Neural crest cell (in vitro differentiated cells): ENCODE measurements at regions not wholly inside any gene's neighbourhood (a gene's known extent, or its start where the extent isn't known, plus 50 kb on each side); places are given as distances from the start of the nearest gene placed in this dataset.

Experiments used
- DNase-seq: peaks from one replicate; pipeline ENCODE4 v3.0.0; 2021; ENCODE audit warnings: low read depth, mixed read lengths, low spot score
- H3K27ac Mint-ChIP-seq: one replicate; pipeline ENCODE4 v1.8.0; 2021; ENCODE audit warnings: mild to moderate bottlenecking, mixed read lengths; ENCODE audit not compliant: unreplicated experiment
- H3K27me3 Mint-ChIP-seq: 2 replicates; pipeline ENCODE4 v1.8.0; 2021; ENCODE audit warnings: low read depth, mild to moderate bottlenecking, mixed read lengths
- H3K36me3 Mint-ChIP-seq: 2 replicates; pipeline ENCODE4 v1.8.0; 2021; ENCODE audit warnings: low read depth, mild to moderate bottlenecking, mixed read lengths
- H3K4me1 Mint-ChIP-seq: 2 replicates; pipeline ENCODE4 v1.8.0; 2021; ENCODE audit warnings: mixed read lengths
- H3K4me3 Mint-ChIP-seq: one replicate; pipeline ENCODE4 v1.8.0; 2021; ENCODE audit warnings: mild to moderate bottlenecking, mixed read lengths
- H3K9me3 Mint-ChIP-seq: 2 replicates; pipeline ENCODE4 v1.8.0; 2021; ENCODE audit warnings: mixed read lengths
- TF ChIP-seq, protein P1 (sequence below): fragments of 200-600 bp; sonication (generic); conservative IDR thresholded peaks from 2 replicates; pipeline ENCODE4 v1.5.0; 2021; ENCODE audit warnings: antibody characterized with exemption, mild to moderate bottlenecking

DNA sequence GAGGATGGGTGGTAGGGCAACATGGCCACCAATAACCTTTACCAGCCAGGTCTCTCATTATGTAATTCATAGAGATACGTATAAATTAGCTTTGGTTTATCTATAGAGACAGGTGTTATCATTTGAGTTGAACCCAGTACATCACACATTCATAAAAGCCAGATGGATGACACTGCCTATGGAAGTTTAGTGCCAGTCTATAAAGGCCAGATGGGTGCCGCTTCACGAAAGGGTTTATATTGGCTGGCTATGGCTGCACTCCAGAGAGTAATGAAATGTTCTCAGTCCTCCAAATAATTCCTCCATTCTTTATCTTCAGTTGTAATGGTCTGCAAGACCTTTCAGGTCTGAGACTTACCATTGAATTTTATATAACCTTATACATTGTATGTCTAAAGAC lies 331.9 kb upstream of the NR3C2 start:
- DNase-seq, result no peak
- H3K36me3 Mint-ChIP-seq, result no peaks in the 10 kb centered on the region
- H3K27ac Mint-ChIP-seq, result no peak overlapping the region
- no peaks in the 10 kb centered on the region for H3K9me3 Mint-ChIP-seq
- H3K4me1 Mint-ChIP-seq, result no peaks in the 10 kb centered on the region
- TF ChIP-seq, protein P1, sequence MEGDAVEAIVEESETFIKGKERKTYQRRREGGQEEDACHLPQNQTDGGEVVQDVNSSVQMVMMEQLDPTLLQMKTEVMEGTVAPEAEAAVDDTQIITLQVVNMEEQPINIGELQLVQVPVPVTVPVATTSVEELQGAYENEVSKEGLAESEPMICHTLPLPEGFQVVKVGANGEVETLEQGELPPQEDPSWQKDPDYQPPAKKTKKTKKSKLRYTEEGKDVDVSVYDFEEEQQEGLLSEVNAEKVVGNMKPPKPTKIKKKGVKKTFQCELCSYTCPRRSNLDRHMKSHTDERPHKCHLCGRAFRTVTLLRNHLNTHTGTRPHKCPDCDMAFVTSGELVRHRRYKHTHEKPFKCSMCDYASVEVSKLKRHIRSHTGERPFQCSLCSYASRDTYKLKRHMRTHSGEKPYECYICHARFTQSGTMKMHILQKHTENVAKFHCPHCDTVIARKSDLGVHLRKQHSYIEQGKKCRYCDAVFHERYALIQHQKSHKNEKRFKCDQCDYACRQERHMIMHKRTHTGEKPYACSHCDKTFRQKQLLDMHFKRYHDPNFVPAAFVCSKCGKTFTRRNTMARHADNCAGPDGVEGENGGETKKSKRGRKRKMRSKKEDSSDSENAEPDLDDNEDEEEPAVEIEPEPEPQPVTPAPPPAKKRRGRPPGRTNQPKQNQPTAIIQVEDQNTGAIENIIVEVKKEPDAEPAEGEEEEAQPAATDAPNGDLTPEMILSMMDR, result no peak
- H3K27me3 Mint-ChIP-seq, result no peaks in the 10 kb centered on the region
- H3K4me3 Mint-ChIP-seq, result no peak overlapping the region

DNA sequence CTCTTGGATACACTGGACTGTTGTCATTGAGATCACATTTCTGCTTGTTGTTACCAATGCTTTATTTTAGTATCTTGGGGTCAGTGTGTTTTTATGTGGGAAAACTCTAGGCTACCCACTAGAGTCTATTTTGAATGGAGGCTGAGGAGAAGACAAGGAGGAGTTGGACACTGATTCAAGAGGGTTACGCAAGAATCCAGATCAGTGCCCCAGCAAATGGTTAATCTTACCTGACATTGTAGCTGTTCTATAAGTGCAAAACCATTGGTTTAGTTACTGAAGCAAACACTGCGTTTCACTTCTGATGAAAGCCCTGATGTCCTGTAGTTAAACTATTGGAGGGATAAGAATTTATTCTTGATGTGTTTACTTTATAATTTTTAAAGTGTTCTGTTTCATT lies 331.1 kb upstream of the NR3C2 start:
- no peak for DNase-seq
- Mint-ChIP-seq H3K4me3 (no peak overlapping the region), H3K36me3 (no peaks in the 10 kb centered on the region), H3K27me3 (no peaks in the 10 kb centered on the region), H3K4me1 (no peaks in the 10 kb centered on the region), H3K27ac (no peak overlapping the region), H3K9me3 (no peaks in the 10 kb centered on the region)
- TF ChIP-seq, protein P1, result no peak

DNA sequence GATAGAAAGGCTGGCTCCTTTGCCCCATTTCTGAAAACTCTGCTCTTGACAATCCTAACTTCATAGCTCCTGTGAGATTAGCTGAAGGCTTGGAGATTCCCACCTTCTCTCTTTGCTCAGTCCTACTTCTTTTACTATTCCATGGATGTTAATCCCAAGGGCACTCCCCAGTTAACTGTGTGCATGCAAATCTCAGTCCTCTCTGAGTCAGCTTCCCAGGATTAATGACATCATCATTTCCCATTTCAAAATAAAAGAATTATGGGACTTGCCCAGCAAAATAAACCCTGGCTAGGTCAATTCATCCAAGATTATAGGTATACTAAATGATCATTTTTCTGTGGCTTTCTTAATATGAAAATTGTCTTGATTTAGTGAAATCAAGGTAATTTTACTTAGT lies 328.6 kb upstream of the NR3C2 start:
- no peaks in the 10 kb centered on the region for H3K9me3 Mint-ChIP-seq
- H3K4me1 Mint-ChIP-seq, result no peaks in the 10 kb centered on the region
- no peak overlapping the region for H3K4me3 Mint-ChIP-seq
- H3K27ac Mint-ChIP-seq, result no peak overlapping the region
- no peaks in the 10 kb centered on the region for H3K27me3 Mint-ChIP-seq
- no peak for DNase-seq
- TF ChIP-seq, protein P1, result no peak
- H3K36me3 Mint-ChIP-seq, result no peaks in the 10 kb centered on the region

DNA sequence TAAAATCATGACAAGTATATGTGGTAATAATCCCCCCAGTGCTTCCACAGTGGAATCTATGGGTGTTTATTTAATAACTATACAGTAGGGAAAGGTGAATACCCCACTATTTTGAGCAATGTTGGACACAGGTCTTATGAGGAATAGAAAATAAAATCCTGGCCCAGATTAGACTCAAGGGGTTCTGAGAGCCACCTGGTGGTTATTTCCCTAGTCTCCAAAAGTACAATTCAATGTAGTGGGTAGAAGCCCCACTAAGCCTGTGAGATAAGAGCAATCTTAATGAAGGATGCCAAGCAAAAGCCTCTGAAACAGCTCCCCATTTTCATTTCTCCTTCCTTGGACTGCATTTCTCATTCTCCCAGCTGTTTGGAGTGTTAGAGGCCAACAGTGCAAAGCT lies 328.2 kb upstream of the NR3C2 start:
- no peaks in the 10 kb centered on the region for H3K36me3 Mint-ChIP-seq
- no peaks in the 10 kb centered on the region for H3K27me3 Mint-ChIP-seq
- no peak for DNase-seq
- no peaks in the 10 kb centered on the region for H3K4me1 Mint-ChIP-seq
- TF ChIP-seq, protein P1, result no peak
- H3K4me3 Mint-ChIP-seq, result no peak overlapping the region
- H3K27ac Mint-ChIP-seq, result no peak overlapping the region
- H3K9me3 Mint-ChIP-seq, result no peaks in the 10 kb centered on the region

DNA sequence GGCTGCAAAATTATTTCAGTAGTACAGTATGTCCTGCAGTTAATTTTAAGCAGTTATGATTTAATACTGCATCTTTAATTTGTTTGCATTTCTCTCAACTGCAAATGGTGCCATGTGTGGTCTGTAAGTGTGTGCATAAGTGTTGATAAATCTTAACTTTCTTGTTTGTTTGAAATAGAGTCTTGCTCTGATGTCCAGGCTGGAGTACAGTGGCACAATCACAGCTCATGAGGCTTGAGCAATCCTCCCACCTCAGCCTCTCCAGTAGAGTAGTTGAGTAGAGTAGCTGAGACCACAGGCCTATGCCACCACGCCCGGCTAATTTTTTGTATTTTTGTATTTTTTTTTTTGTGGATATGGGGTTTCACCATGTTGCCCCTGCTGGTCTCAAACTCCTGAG lies 322.5 kb upstream of the NR3C2 start:
- peaks cover 3% of the 10 kb centered on the region for H3K9me3 Mint-ChIP-seq
- H3K27ac Mint-ChIP-seq, result no peak overlapping the region
- TF ChIP-seq, protein P1, result no peak
- no peak overlapping the region for H3K4me3 Mint-ChIP-seq
- H3K4me1 Mint-ChIP-seq, result no peaks in the 10 kb centered on the region
- no peaks in the 10 kb centered on the region for H3K27me3 Mint-ChIP-seq
- H3K36me3 Mint-ChIP-seq, result no peaks in the 10 kb centered on the region
- no peak for DNase-seq

DNA sequence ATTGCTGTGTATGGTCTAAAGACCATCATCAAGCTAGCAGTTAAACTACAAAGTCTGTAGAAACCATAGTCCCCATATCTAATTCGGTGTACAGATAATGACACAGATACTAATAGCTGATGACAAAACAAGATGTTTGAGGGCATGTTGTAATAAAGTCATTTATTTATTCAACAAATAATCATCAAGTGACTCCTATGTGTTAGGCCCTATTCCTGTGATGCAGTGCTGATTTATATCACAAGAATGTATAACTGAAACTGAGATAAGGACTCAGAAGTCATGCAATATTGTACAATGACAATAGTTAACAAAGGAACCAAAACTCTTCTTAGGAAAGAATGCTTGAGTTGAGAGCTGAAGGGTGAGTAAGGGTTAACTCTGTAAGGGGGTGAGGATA lies 315.0 kb upstream of the NR3C2 start:
- Mint-ChIP-seq H3K27me3 (no peaks in the 10 kb centered on the region), H3K4me1 (no peaks in the 10 kb centered on the region)

More for the DNA sequence above, 315.0 kb upstream of the NR3C2 start:
- H3K9me3 Mint-ChIP-seq, result peaks cover 14% of the 10 kb centered on the region
- no peak overlapping the region for H3K4me3 Mint-ChIP-seq
- no peaks in the 10 kb centered on the region for H3K36me3 Mint-ChIP-seq
- no peak overlapping the region for H3K27ac Mint-ChIP-seq
- no peak for DNase-seq
- TF ChIP-seq, protein P1, result no peak
